ENCODE measurements at regions not wholly inside any gene's neighbourhood (a gene's known extent, or its start where the extent isn't known, plus 50 kb on each side); places are given as distances from the start of the nearest gene placed in this dataset.

DNA sequence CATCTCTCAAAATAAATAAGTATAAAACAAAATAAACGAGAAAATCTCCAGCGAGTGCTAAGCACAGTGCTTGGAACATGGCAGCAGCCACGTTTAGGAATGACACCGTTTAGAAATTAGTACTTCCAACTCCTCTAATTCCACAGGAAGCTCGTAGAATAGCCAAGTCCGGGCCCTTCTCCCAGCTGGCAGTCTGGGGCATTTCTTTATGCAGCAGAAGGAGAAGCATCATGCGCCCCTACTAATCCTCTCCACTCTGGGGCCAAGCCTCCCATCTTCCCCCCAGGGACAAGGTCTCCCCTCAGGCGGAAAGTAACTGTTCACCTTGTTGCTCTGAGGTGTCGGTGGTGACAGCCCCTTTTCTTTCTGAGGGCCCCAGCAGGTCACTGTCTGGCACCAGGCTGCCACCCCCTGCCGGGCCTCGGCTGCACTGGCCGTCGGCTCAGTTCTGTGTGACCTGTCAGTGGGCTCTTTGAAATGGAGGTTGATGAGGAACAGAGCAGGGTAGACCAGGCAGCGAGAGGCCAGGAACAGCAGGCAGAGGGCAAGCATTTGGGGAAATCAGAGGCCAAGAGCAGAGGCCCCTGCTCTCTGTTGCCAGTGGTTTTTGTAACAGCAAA lies 113.5 kb upstream of the WWC1 start:
- H3K27me3 ChIP-seq (ENCODE audit: control insufficient read depth, insufficient read depth, low read length): no peaks in the 10 kb centered on the region
- no peaks in the 10 kb centered on the region for H3K27me3 Mint-ChIP-seq
- no peaks in the 10 kb centered on the region for H3K36me3 Mint-ChIP-seq
- H3K9me3 Mint-ChIP-seq: peaks cover 0 to 4% (median 0%) of the 10 kb centered on the region in 7 donors
- DNase-seq (no peak), ATAC-seq (ENCODE audit: low read depth in 2 of 2) (no peak)
- no peak overlapping the region for H3K27ac ChIP-seq (ENCODE audit: insufficient read depth, low read length, poor library complexity, severe bottlenecking)
- no peaks in the 10 kb centered on the region for H3K36me3 ChIP-seq (ENCODE audit: control insufficient read depth, insufficient read depth, low read length)
- no peaks in the 10 kb centered on the region for H3K4me1 Mint-ChIP-seq
- H3K4me1 ChIP-seq (ENCODE audit: control insufficient read depth, insufficient read depth, low read length, poor library complexity, severe bottlenecking): no peaks in the 10 kb centered on the region
- no peaks in the 10 kb centered on the region for H3K9me3 ChIP-seq (ENCODE audit: control insufficient read depth in 2 of 2, low read length in 2 of 2)
- H3K27ac Mint-ChIP-seq: no peak overlapping the region
- no peak overlapping the region for H3K4me3 ChIP-seq (ENCODE audit: low read depth, low read length)
- no peak overlapping the region for H3K4me3 Mint-ChIP-seq

- Histone ChIP-seq H3K9me3 (ENCODE audit: control insufficient read depth in 2 of 2, low read length in 2 of 2) (no peaks in the 10 kb centered on the region), H3K27me3 (ENCODE audit: control insufficient read depth, insufficient read depth, low read length) (no peaks in the 10 kb centered on the region), H3K4me3 (ENCODE audit: low read depth, low read length) (no peak overlapping the region), H3K36me3 (ENCODE audit: control insufficient read depth, insufficient read depth, low read length) (no peaks in the 10 kb centered on the region), H3K27ac (ENCODE audit: insufficient read depth, low read length, poor library complexity, severe bottlenecking) (no peak overlapping the region), H3K4me1 (ENCODE audit: control insufficient read depth, insufficient read depth, low read length, poor library complexity, severe bottlenecking) (no peaks in the 10 kb centered on the region)
- DNase-seq (no peak), ATAC-seq (ENCODE audit: low read depth in 2 of 2) (no peak)
- Mint-ChIP-seq H3K27me3 (no peaks in the 10 kb centered on the region), H3K27ac (no peak overlapping the region), H3K4me1 (no peaks in the 10 kb centered on the region), H3K4me3 (no peak overlapping the region), H3K9me3 (peaks cover 0 to 4% (median 0%) of the 10 kb centered on the region in 7 donors), H3K36me3 (no peaks in the 10 kb centered on the region)
These were observed 112.3 kb upstream of the WWC1 start for GRCh38 chr5:168179192-168179593.

DNA sequence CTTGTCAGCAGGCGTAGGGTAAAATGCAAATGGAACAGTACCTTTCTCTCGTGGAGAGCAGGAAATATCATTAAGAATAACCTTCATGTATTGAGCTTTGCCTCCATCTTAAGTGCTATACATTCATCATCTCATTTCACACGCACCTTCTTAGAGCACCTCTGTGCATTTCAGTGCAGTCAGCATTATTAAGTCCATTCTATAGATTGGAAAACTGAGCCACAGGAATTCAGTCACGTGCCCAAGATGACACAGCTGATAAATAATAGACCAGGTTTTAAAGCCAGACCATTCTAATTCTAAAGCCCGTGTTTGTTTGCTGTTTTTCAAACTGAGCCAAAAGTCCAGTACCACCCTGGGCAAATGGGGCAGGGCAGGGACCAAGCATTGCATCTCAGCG lies 109.2 kb upstream of the WWC1 start:
- Mint-ChIP-seq H3K27ac (no peak overlapping the region), H3K36me3 (no peaks in the 10 kb centered on the region), H3K4me3 (no peak overlapping the region), H3K4me1 (no peaks in the 10 kb centered on the region), H3K27me3 (no peaks in the 10 kb centered on the region), H3K9me3 (peaks cover 0 to 4% (median 0%) of the 10 kb centered on the region in 7 donors)
- no peak for ATAC-seq (ENCODE audit: low read depth in 2 of 2)
- H3K27me3 ChIP-seq (ENCODE audit: control insufficient read depth, insufficient read depth, low read length): no peaks in the 10 kb centered on the region
- no peaks in the 10 kb centered on the region for H3K4me1 ChIP-seq (ENCODE audit: control insufficient read depth, insufficient read depth, low read length, poor library complexity, severe bottlenecking)
- no peak overlapping the region for H3K27ac ChIP-seq (ENCODE audit: insufficient read depth, low read length, poor library complexity, severe bottlenecking)
- H3K9me3 ChIP-seq (ENCODE audit: control insufficient read depth in 2 of 2, low read length in 2 of 2): no peaks in the 10 kb centered on the region
- DNase-seq: no peak
- no peak overlapping the region for H3K4me3 ChIP-seq (ENCODE audit: low read depth, low read length)
- H3K36me3 ChIP-seq (ENCODE audit: control insufficient read depth, insufficient read depth, low read length): no peaks in the 10 kb centered on the region

DNA sequence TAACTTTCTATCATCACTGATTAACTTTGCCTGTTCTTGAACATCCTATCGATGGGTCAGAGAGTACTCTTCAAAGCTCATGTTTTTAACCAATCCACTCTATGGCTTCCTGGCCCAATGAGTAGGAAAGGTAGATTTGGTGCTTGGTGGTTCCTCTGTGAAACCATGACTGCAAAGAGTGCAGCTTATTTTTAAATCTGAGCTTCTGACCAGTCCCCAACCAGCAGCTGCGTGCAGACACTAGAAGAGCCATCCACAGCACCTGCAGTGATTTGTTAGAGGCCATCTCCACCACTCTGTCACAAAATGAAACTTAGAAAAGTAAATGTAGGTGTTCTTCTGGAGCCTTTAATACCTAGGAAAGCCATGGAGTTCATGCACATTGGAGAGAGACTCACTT lies 107.3 kb upstream of the WWC1 start:
- Mint-ChIP-seq H3K36me3 (no peaks in the 10 kb centered on the region), H3K27me3 (no peaks in the 10 kb centered on the region), H3K4me1 (no peaks in the 10 kb centered on the region), H3K9me3 (peaks cover 0 to 4% (median 0%) of the 10 kb centered on the region in 7 donors), H3K4me3 (no peak overlapping the region), H3K27ac (no peak overlapping the region)
- H3K9me3 ChIP-seq (ENCODE audit: control insufficient read depth in 2 of 2, low read length in 2 of 2): no peaks in the 10 kb centered on the region
- no peaks in the 10 kb centered on the region for H3K36me3 ChIP-seq (ENCODE audit: control insufficient read depth, insufficient read depth, low read length)
- ATAC-seq (ENCODE audit: low read depth in 2 of 2) (no peak), DNase-seq (no peak)
- no peak overlapping the region for H3K4me3 ChIP-seq (ENCODE audit: low read depth, low read length)
- no peaks in the 10 kb centered on the region for H3K27me3 ChIP-seq (ENCODE audit: control insufficient read depth, insufficient read depth, low read length)
- no peaks in the 10 kb centered on the region for H3K4me1 ChIP-seq (ENCODE audit: control insufficient read depth, insufficient read depth, low read length, poor library complexity, severe bottlenecking)
- H3K27ac ChIP-seq (ENCODE audit: insufficient read depth, low read length, poor library complexity, severe bottlenecking): no peak overlapping the region

- no peak overlapping the region for H3K27ac ChIP-seq (ENCODE audit: insufficient read depth, low read length, poor library complexity, severe bottlenecking)
- no peaks in the 10 kb centered on the region for H3K27me3 ChIP-seq (ENCODE audit: control insufficient read depth, insufficient read depth, low read length)
These were observed 105.0 kb upstream of the WWC1 start for GRCh38 chr5:168186289-168187074.

DNA sequence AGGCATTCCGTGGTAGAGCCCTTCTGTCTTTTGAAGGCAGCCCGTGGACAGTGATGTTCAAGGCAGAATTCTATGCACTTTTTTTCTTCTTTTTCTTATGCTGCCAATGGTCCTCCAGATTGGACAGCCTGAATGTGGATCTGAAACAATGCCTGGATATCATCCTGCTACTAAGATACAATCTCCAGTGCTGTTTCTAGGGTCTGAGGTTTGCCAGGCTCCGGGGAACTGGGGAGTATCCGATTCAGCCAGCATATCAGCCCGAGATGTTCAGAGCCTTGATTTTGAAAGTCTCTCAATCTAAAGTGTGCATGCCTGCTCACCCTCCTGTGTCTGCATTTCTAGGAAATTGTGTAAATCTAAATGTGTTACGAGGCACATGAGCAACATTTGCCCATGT lies 103.8 kb upstream of the WWC1 start:
- Mint-ChIP-seq H3K9me3 (no peaks in the 10 kb centered on the region), H3K27ac (no peak overlapping the region), H3K36me3 (no peaks in the 10 kb centered on the region), H3K4me1 (no peaks in the 10 kb centered on the region), H3K4me3 (no peak overlapping the region), H3K27me3 (no peaks in the 10 kb centered on the region)
- Histone ChIP-seq H3K27me3 (ENCODE audit: control insufficient read depth, insufficient read depth, low read length) (no peaks in the 10 kb centered on the region), H3K4me1 (ENCODE audit: control insufficient read depth, insufficient read depth, low read length, poor library complexity, severe bottlenecking) (no peaks in the 10 kb centered on the region), H3K36me3 (ENCODE audit: control insufficient read depth, insufficient read depth, low read length) (no peaks in the 10 kb centered on the region), H3K4me3 (ENCODE audit: low read depth, low read length) (no peak overlapping the region), H3K9me3 (ENCODE audit: control insufficient read depth in 2 of 2, low read length in 2 of 2) (no peaks in the 10 kb centered on the region), H3K27ac (ENCODE audit: insufficient read depth, low read length, poor library complexity, severe bottlenecking) (no peak overlapping the region)
- DNase-seq: no peak
- no peak for ATAC-seq (ENCODE audit: low read depth in 2 of 2)

More at GRCh38 chr5:168186289-168187074, 105.0 kb upstream of the WWC1 start:
- H3K9me3 Mint-ChIP-seq: peaks cover 0 to 4% (median 0%) of the 10 kb centered on the region in 7 donors
- ATAC-seq (ENCODE audit: low read depth in 2 of 2): no peak
- no peaks in the 10 kb centered on the region for H3K9me3 ChIP-seq (ENCODE audit: control insufficient read depth in 2 of 2, low read length in 2 of 2)
- H3K4me3 ChIP-seq (ENCODE audit: low read depth, low read length): no peak overlapping the region
- no peaks in the 10 kb centered on the region for H3K4me1 Mint-ChIP-seq
- H3K27ac Mint-ChIP-seq: no peak overlapping the region
- DNase-seq: no peak
- H3K36me3 Mint-ChIP-seq: no peaks in the 10 kb centered on the region
- H3K36me3 ChIP-seq (ENCODE audit: control insufficient read depth, insufficient read depth, low read length): no peaks in the 10 kb centered on the region
- H3K27me3 Mint-ChIP-seq: no peaks in the 10 kb centered on the region
- no peaks in the 10 kb centered on the region for H3K4me1 ChIP-seq (ENCODE audit: control insufficient read depth, insufficient read depth, low read length, poor library complexity, severe bottlenecking)
- H3K4me3 Mint-ChIP-seq: no peak overlapping the region

DNA sequence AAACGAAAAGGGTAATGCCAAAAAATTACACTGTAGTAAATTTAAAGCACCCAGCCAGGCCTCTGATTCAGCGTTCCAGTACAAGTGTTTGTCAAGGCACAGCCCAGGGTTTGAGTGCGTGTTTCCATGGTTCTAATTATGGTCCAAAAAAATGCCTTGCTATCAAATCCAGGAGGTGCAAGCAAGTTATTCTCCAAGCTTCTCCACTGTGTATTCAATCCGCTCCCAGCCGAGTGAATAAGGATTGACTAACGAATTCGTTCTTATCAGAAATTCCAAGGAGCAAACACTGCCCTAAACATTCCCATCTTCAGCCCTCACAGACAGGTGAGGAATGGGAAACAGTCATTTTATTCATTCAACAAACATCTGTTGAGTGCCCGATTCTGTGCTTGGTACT lies 103.3 kb upstream of the WWC1 start:
- ATAC-seq (ENCODE audit: low read depth in 2 of 2) (no peak), DNase-seq (no peak)
- Histone ChIP-seq H3K27me3 (ENCODE audit: control insufficient read depth, insufficient read depth, low read length) (no peaks in the 10 kb centered on the region), H3K36me3 (ENCODE audit: control insufficient read depth, insufficient read depth, low read length) (no peaks in the 10 kb centered on the region), H3K9me3 (ENCODE audit: control insufficient read depth in 2 of 2, low read length in 2 of 2) (no peaks in the 10 kb centered on the region), H3K27ac (ENCODE audit: insufficient read depth, low read length, poor library complexity, severe bottlenecking) (no peak overlapping the region), H3K4me1 (ENCODE audit: control insufficient read depth, insufficient read depth, low read length, poor library complexity, severe bottlenecking) (no peaks in the 10 kb centered on the region), H3K4me3 (ENCODE audit: low read depth, low read length) (no peak overlapping the region)
- H3K9me3 Mint-ChIP-seq: no peaks in the 10 kb centered on the region
- no peak overlapping the region for H3K4me3 Mint-ChIP-seq
- H3K27me3 Mint-ChIP-seq: no peaks in the 10 kb centered on the region
- no peaks in the 10 kb centered on the region for H3K36me3 Mint-ChIP-seq
- no peaks in the 10 kb centered on the region for H3K4me1 Mint-ChIP-seq
- H3K27ac Mint-ChIP-seq: no peak overlapping the region

GRCh38 chr5:168192120-168192519 lies 99.3 kb upstream of the WWC1 start:
- Mint-ChIP-seq H3K4me3 (no peak overlapping the region), H3K27ac (no peak overlapping the region), H3K27me3 (no peaks in the 10 kb centered on the region), H3K4me1 (no peaks in the 10 kb centered on the region), H3K9me3 (no peaks in the 10 kb centered on the region), H3K36me3 (no peaks in the 10 kb centered on the region)
- ATAC-seq (ENCODE audit: low read depth in 2 of 2) (no peak), DNase-seq (no peak)
- H3K36me3 ChIP-seq (ENCODE audit: control insufficient read depth, insufficient read depth, low read length): no peaks in the 10 kb centered on the region
- H3K27me3 ChIP-seq (ENCODE audit: control insufficient read depth, insufficient read depth, low read length): peaks cover 2% of the 10 kb centered on the region
- H3K4me3 ChIP-seq (ENCODE audit: low read depth, low read length): no peak overlapping the region
- no peak overlapping the region for H3K27ac ChIP-seq (ENCODE audit: insufficient read depth, low read length, poor library complexity, severe bottlenecking)
- no peaks in the 10 kb centered on the region for H3K9me3 ChIP-seq (ENCODE audit: control insufficient read depth in 2 of 2, low read length in 2 of 2)
- H3K4me1 ChIP-seq (ENCODE audit: control insufficient read depth, insufficient read depth, low read length, poor library complexity, severe bottlenecking): no peaks in the 10 kb centered on the region
